GM21529 (cell line): ENCODE measurements at regions not wholly inside any gene's neighbourhood (a gene's known extent, or its start where the extent isn't known, plus 50 kb on each side); places are given as distances from the start of the nearest gene placed in this dataset.
"Not testable (repeated sequence)": the region's sequence is repeated elsewhere in the genome, so short reads cannot be mapped to it uniquely, and the experiment has no call there.

Experiments
- ATAC-seq: cut with Tn5 transposase; IDR thresholded peaks from one replicate; pipeline ENCODE4 v1.9.1; 2021; ENCODE audit not compliant: unreplicated experiment

DNA sequence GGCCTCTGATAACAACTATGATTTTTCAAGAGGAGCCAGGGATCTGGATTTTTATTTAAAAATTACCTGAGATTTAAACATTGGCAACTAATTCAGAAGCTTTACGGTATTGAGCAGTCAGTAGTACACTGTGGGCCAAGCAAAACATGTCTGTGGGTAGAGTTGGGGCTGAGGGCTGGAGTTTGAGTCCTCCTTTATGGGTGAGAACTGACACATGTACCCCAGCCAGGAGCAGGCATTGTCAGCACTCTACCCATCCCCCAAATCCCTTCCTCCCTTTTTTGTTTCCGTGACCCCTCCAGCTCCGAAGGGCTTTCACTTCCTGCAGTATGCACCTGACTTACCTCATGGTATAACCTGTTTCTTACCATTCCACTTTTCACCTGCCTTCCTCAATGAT lies 131.4 kb downstream of the SNX5 start:
- no peak for ATAC-seq

- ATAC-seq: no peak
Observed at GRCh38 chr20:17836303-17836861, 132.2 kb downstream of the SNX5 start.

DNA sequence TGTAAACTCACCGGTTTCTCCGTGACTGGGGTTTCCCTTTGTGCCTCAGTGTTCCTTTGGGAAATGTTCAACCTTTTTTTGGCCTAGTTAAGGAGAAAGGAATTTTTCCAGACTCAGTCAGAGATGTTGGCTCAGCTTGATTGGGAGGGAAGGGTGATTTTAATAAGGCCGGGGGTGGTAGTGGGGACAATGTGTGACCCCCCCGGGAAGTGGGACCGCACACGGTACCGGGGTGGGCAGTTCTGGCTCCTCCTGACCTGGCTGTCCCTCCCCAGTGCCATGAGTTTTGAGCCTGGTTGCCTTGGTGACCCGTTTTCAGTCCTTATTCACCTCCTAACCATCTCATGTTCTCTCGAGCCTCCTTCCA lies 132.7 kb downstream of the SNX5 start:
- ATAC-seq: no peak

GRCh38 chr20:17835240-17835933 lies 133.2 kb downstream of the SNX5 start:
- no peak for ATAC-seq

DNA sequence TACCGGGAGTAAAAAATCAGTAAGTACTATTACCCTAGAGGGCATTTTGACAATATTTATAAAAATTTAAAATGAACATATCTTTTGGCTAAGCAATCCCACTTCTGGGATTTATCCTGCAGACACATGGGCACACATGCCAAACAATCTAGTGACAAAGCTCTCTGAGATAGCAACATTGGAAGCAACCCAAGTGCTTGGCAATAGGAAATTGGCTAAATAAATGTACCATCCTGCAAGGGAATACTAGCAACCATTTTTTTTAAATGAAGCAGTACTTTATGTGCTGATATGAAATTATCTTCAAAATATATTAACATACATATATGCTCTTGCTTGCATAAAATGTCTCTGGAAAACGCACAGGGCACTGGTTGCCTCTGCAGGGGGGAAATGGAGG lies 133.8 kb downstream of the SNX5 start:
- no peak for ATAC-seq

DNA sequence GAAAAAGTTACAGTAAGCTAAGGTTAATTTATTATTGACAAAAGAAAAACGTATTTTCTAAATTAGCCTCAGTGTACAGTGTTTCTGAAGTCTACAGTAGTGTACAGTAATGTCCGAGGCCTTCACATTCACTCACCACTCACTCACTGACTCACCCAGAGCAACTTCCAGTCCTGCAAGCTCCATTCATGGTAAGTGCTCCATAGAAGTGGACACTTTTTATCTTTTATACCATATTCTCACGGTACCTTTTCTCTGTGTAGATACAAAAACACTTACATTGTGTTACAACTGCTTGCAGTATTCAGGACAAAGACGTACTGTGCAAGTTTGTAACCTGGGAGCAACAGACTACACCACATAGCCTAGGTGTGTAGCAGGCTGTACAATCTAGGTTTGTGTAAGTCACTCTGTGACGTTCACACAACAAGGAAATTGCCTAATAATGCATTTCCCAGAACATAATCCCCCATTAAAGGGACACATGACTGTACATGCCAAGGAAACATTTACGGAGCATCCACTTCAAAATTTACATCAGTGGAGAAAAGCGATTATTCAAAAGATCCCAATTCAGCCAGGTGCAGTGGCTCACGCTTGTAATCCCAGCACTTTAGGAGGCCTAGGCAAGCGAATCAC lies 133.4 kb downstream of the BANF2 start:
- ATAC-seq: no peak

DNA sequence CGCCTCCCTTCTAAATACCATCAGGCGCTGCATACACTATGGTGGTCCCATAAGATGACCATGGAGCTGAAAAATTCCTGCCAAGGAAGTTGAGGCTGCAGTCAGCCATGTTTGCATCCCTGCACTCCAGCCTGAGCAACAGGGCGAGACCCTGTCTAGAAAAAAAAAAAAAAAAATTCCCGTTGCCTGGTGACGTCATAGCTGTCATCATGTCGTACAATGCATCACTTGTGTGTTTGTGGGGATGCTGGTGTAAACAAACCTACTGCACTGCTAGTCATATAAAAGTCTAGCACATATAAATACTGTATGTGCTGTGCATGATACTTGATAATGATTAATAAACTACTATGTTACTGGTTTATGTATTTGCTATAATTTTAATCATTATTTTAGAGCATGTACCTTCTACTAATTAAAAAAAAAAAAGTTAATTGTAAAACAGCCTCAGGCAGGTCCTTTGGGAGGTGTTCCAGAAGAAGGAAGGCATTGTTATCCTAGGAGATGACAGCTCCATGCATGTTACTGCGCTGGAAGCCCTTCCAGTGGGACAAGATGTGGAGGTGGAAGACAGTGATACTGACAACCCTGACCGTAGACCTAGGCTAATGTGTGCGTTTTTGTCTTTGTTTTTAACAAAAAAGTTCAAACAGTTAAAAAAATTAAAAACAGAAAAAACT lies 132.6 kb downstream of the BANF2 start:
- no peak for ATAC-seq

- ATAC-seq: no peak
Observed at GRCh38 chr20:17828598-17829144, 128.9 kb downstream of the BANF2 start.

GRCh38 chr20:17827759-17828559 lies 128.2 kb downstream of the BANF2 start:
- no peak for ATAC-seq

DNA sequence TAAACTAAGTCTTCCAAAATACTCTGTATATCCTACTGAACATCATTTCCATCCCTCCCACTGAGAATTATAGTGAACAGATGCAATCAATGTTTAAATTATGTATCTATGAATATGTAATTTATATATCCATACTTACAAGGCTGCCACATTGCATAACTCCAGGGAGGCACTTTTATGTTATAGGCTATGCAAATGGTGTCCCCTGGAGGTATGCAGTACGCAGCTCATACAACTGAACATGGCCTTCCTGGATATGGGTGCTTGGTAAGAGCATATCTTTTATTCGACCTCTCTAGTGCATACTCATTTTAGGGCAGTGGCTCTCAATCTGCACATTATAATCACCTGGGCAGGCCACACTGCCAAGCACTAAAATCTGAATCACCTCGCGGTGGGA lies 127.3 kb downstream of the BANF2 start:
- ATAC-seq: no peak

DNA sequence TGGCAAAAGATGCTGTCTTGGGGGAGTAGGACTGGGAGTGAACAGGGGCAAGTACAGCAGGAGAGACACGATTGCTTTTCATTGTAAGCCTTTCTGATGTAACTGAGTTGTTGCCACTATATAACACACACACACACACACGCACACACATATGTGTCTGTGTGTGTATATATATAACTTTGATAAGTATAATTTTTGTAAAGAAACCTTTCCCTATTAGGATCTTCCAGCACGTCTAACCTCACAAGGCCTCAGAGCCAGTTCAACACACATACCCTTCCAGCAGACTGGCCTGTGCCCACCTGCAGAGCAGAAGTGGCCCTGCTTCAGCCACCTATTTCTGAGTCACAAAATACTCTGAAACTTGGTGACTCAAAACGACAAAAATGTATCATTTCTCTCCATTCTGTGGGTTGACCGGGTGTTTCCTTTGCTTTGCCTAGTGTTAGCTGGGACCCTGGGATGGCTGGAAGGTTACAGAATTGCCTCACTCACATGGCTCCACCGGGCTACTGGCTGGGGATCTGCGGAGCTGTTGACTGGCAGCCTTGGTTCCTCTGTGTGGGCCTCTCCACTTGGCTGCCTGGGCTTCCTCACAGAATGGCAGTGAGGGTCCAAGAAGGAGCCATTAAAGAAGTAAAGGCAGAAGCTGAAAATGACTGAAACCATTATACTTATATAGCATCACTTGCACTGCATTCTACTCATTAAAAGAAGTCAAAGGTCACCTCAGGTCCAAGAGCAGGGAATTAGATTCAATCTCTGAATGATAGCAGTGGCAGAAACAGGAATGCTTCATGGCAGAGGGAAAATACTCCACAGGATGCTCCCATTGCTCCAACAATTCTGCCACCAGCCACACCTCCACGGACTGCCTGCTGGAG lies 126.4 kb downstream of the BANF2 start:
- peak; percentile 93 for ATAC-seq

DNA sequence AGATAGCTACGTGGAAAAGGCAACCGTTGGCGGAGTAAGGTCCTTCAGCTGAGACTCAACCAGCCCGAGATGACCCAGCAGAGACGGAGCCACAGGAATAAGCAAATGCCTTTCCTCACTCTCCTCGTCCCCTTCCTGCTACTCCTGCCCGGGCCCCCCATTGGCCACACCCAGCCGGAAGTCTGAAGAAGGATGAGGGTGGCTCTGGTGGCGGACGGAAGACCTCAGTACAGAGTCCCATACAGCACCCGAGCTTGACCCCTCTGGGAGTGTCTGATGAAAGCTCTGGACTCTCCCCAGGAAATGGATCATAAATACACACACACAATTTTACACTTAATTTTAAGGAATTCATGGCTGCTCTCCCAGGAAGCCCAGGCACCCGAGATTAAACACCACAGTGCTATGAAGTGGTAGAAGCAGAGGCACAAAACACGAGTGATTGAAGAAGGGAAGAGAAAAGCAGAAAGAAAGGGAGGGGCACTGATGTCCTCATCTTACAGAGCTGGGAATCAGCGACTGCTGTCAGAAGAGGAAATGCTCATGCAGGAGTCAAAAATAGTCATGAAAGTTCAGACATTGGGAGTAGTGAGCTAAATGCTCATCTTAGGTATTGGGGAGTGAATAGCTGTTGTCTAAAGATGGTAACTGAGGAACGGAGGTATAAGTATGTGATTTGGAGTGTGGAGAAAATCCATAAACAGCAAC lies 125.6 kb downstream of the BANF2 start:
- ATAC-seq: peak; percentile 21

DNA sequence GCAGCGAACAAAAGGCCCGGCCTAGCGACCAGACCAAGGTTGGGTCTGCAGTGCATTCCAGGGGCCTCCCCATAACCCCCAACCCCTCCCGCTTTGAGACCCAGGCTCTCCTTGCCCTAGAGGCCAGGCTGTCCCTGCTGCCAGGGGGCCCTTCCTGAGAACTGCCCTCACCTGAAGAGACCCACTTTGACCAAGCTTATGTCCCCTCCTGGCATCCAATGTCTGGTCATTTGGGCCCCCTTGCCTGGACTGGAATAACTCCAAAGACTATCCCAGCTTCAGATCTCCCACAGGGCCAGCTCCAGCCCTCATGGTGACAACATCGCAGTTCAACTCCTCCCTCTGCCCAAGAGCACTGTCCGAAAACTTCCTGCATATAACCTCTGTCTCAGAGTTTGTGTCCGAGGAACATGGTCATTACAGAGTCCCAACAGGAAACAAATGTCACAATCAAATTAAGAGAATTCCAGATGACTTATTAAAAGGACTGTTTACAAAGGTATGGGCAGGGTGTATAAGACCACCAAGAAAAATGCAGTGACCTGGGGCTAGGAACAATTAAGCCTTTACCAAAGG lies 125.0 kb downstream of the BANF2 start:
- ATAC-seq: no peak

DNA sequence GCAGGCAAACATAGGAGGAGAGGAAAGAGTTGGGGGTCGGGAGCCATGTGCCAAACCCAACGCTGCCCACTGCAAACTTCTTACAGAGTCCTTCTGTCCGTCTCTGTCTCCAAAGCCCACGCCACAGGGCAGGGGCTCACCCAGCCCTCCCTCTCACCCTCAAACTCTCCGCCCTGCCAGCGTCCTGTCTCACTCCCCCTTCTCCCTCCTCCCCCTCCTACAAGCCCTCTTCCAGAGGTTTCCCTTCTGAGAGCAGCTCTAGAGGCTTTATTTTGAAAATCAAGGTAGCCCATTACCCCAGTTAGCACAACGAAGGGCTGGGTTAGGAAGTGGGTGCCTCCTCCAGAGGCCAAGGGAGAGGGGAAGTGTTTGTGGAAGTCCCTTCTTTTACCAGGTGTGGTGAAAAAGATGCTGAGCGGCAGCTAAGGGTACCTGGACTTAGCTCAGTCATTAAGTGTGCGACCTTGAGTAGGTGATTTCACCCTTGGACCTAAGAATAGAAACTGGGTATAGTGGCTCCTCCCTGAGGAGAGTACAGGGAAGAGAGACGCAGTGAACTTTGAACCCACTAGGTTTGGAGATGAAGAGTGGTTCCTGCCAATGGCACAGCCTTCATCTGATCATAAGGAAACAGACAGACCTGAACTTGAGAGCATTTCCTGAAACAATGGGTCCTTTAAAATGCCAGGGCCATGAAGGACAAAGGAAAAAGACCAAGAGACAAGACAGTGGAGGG lies 123.8 kb downstream of the BANF2 start:
- no peak for ATAC-seq

GRCh38 chr20:17822540-17823408 lies 123.0 kb downstream of the BANF2 start:
- ATAC-seq: no peak

DNA sequence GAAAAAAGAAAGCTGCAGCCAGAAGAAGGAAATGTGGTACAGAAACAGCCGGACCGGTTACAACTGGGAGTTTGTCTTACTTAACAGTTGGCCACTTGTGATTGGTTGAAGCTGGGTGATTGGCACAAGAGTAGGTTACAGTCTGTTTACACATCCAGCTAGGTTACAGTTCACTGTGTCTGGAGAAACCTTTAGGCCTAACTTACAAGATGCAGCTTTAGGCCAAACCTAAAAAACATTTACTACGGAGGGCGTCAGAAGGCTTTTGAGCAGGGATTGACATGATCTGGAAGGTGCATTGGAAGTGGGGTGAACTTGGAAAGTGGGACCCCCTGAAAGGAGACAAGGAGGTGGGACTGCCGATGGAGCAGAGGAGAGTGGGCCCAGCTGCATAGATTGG lies 122.3 kb downstream of the BANF2 start:
- no peak for ATAC-seq

GRCh38 chr20:17821606-17822005 lies 121.8 kb downstream of the BANF2 start:
- ATAC-seq: not testable (repeated sequence)
